ENCODE measurements at regions not wholly inside any gene's neighbourhood (a gene's known extent, or its start where the extent isn't known, plus 50 kb on each side); places are given as distances from the start of the nearest gene placed in this dataset.

DNA sequence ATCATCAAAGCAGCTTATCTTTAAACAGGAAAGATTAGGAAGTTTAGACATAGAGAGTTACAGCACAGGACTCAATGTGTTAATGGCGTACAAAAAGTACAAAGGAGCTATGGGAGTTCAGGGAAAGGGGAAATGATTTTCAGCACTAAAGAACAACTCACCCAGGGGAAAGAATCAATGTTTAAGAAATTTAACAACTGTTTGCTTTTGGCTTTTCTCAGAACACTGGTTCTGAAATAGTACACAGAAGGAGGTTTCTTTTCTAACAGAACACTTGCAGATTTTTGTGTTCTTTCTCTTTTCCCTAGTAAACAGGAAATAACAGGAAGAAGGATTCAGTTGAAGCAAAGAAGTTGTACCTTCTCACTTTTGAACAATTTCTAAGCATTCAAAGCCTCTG is 71.3 kb upstream of the GHR start:
- Histone ChIP-seq H3K4me3 (ENCODE audit: control insufficient read depth in 2 of 3, extremely low read depth in 1 of 3, insufficient read depth in 2 of 3, low read depth in 1 of 3, low read length in 3 of 3) (no peak overlapping the region), H3K36me3 (ENCODE audit: control insufficient read depth in 2 of 2, extremely low read depth in 1 of 2, insufficient read depth in 2 of 2, low read length in 2 of 2) (no peaks in the 10 kb centered on the region), H4K20me1 (ENCODE audit: control insufficient read depth, extremely low read depth, insufficient read depth, low read length) (no peaks in the 10 kb centered on the region), H3K9ac (ENCODE audit: control insufficient read depth, extremely low read depth, insufficient read depth, low read length) (no peak overlapping the region), H3K27me3 (ENCODE audit: control insufficient read depth, extremely low read depth, insufficient read depth, low read length) (no peaks in the 10 kb centered on the region), H3K9me1 (ENCODE audit: control insufficient read depth, extremely low read depth, insufficient read depth, low read length) (no peaks in the 10 kb centered on the region), H2AFZ (ENCODE audit: control insufficient read depth, low read length) (no peak overlapping the region), H3K27ac (ENCODE audit: control insufficient read depth, insufficient read depth, low read length) (no peak overlapping the region), H3K4me2 (ENCODE audit: control insufficient read depth, extremely low read depth, insufficient read depth, low read depth, low read length) (no peak overlapping the region), H3K9me3 (ENCODE audit: control insufficient read depth, low read depth, low read length) (no peaks in the 10 kb centered on the region), H3K4me1 (ENCODE audit: control insufficient read depth, extremely low read depth, insufficient read depth, low read length) (no peaks in the 10 kb centered on the region), H3K79me2 (ENCODE audit: control insufficient read depth, insufficient read depth, low read length) (no peaks in the 10 kb centered on the region)
- TF ChIP-seq, protein P1, sequence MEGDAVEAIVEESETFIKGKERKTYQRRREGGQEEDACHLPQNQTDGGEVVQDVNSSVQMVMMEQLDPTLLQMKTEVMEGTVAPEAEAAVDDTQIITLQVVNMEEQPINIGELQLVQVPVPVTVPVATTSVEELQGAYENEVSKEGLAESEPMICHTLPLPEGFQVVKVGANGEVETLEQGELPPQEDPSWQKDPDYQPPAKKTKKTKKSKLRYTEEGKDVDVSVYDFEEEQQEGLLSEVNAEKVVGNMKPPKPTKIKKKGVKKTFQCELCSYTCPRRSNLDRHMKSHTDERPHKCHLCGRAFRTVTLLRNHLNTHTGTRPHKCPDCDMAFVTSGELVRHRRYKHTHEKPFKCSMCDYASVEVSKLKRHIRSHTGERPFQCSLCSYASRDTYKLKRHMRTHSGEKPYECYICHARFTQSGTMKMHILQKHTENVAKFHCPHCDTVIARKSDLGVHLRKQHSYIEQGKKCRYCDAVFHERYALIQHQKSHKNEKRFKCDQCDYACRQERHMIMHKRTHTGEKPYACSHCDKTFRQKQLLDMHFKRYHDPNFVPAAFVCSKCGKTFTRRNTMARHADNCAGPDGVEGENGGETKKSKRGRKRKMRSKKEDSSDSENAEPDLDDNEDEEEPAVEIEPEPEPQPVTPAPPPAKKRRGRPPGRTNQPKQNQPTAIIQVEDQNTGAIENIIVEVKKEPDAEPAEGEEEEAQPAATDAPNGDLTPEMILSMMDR (optimal IDR thresholded peaks at IDR 0.05 in 1 of 3, IDR thresholded peaks at IDR 0.05 in 1 of 3, conservative IDR thresholded peaks at IDR 0.05 in 1 of 3; ENCODE audit: extremely low read depth in 1 of 3, insufficient read depth in 2 of 3, low read length in 3 of 3), result no peak
- no peak for TF ChIP-seq EZH2 (IDR thresholded peaks at IDR 0.05; ENCODE audit: low read length)
- FAIRE-seq, result no peak
- dilution Hi-C loops (cut with MboI; ENCODE audit: extremely low pct_ligation_motif_present, low sequenced_read_pairs), result no loop called here
- DNase-seq (ENCODE audit: low read depth, low spot score), result no peak

DNA sequence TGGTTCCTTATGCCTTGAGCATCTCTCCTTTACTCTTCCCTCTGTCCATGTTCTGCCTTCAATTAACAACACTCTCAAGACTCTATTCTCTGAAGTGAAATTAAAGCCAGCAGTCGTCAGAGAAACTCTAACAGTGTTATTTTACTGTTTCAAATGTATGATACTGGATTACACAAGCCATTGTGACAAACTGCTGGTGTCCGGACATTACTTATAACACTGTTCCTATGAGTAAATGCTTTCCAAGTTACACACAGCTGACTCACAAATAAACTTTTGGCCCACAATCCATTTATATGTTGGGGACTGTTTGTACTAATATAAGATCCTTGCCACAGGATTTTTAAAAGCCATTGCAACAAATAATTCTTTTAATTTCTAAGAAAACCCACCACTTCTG is 63.2 kb upstream of the GHR start:
- FAIRE-seq (no peak), DNase-seq (ENCODE audit: low read depth, low spot score) (no peak)
- Histone ChIP-seq H3K27me3 (ENCODE audit: control insufficient read depth, extremely low read depth, insufficient read depth, low read length) (no peaks in the 10 kb centered on the region), H3K9ac (ENCODE audit: control insufficient read depth, extremely low read depth, insufficient read depth, low read length) (no peak overlapping the region), H4K20me1 (ENCODE audit: control insufficient read depth, extremely low read depth, insufficient read depth, low read length) (no peaks in the 10 kb centered on the region), H2AFZ (ENCODE audit: control insufficient read depth, low read length) (no peak overlapping the region), H3K9me3 (ENCODE audit: control insufficient read depth, low read depth, low read length) (no peaks in the 10 kb centered on the region), H3K79me2 (ENCODE audit: control insufficient read depth, insufficient read depth, low read length) (no peaks in the 10 kb centered on the region), H3K9me1 (ENCODE audit: control insufficient read depth, extremely low read depth, insufficient read depth, low read length) (no peaks in the 10 kb centered on the region), H3K4me2 (ENCODE audit: control insufficient read depth, extremely low read depth, insufficient read depth, low read depth, low read length) (no peak overlapping the region), H3K36me3 (ENCODE audit: control insufficient read depth in 2 of 2, extremely low read depth in 1 of 2, insufficient read depth in 2 of 2, low read length in 2 of 2) (no peaks in the 10 kb centered on the region), H3K4me3 (ENCODE audit: control insufficient read depth in 2 of 3, extremely low read depth in 1 of 3, insufficient read depth in 2 of 3, low read depth in 1 of 3, low read length in 3 of 3) (no peak overlapping the region), H3K27ac (ENCODE audit: control insufficient read depth, insufficient read depth, low read length) (no peak overlapping the region), H3K4me1 (ENCODE audit: control insufficient read depth, extremely low read depth, insufficient read depth, low read length) (no peaks in the 10 kb centered on the region)
- dilution Hi-C loops (cut with MboI; ENCODE audit: extremely low pct_ligation_motif_present, low sequenced_read_pairs), result no loop called here
- TF ChIP-seq, protein P1 (optimal IDR thresholded peaks at IDR 0.05 in 1 of 3, IDR thresholded peaks at IDR 0.05 in 1 of 3, conservative IDR thresholded peaks at IDR 0.05 in 1 of 3; ENCODE audit: extremely low read depth in 1 of 3, insufficient read depth in 2 of 3, low read length in 3 of 3), result no peak
- TF ChIP-seq EZH2 (IDR thresholded peaks at IDR 0.05; ENCODE audit: low read length), result no peak
